ENCODE measurements at regions not wholly inside any gene's neighbourhood (a gene's known extent, or its start where the extent isn't known, plus 50 kb on each side); places are given as distances from the start of the nearest gene placed in this dataset.

DNA sequence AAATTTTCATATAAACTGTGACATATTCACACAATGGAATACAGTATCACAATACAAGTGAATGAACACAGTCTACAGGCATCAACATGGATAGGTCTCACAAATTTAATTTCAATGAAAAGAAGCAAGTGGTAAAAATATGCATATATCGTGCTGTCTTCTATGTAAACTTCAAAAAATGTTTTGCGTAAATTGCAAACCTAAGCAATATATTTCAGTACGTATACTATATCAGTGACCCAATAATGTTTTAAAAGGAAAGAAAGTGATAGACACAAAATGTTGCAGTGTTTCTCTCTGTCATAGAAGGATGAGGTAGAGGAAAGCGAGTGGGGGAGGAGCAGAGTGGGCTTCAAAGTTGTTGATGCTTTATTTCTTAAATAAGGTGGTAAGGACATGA, 468.4 kb upstream of the CNTN3 start:
- TF ChIP-seq SIN3A (IDR thresholded peaks at IDR 0.05; ENCODE audit: low read depth): no peak
- TF ChIP-seq, protein P1, sequence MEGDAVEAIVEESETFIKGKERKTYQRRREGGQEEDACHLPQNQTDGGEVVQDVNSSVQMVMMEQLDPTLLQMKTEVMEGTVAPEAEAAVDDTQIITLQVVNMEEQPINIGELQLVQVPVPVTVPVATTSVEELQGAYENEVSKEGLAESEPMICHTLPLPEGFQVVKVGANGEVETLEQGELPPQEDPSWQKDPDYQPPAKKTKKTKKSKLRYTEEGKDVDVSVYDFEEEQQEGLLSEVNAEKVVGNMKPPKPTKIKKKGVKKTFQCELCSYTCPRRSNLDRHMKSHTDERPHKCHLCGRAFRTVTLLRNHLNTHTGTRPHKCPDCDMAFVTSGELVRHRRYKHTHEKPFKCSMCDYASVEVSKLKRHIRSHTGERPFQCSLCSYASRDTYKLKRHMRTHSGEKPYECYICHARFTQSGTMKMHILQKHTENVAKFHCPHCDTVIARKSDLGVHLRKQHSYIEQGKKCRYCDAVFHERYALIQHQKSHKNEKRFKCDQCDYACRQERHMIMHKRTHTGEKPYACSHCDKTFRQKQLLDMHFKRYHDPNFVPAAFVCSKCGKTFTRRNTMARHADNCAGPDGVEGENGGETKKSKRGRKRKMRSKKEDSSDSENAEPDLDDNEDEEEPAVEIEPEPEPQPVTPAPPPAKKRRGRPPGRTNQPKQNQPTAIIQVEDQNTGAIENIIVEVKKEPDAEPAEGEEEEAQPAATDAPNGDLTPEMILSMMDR (IDR thresholded peaks at IDR 0.05 in 2 of 3, conservative IDR thresholded peaks at IDR 0.05 in 1 of 3; ENCODE audit: borderline replicate concordance in 1 of 3, insufficient read depth in 1 of 3, low read depth in 2 of 3, low read length in 2 of 3): no peak
- TF ChIP-seq POLR2AphosphoS5 (IDR thresholded peaks at IDR 0.05; ENCODE audit: low read depth, low read length): no peak
- no peak for TF ChIP-seq CBX3 (IDR thresholded peaks at IDR 0.05; ENCODE audit: low read depth)
- TF ChIP-seq POLR2A (IDR thresholded peaks at IDR 0.05; ENCODE audit: borderline replicate concordance, extremely low read depth, insufficient read depth, insufficient read length): no peak
- TF ChIP-seq EZH2 (IDR thresholded peaks at IDR 0.05): no peak

Data from HCT116 (cell line).